K562 (cell line): ENCODE measurements at regions not wholly inside any gene's neighbourhood (a gene's known extent, or its start where the extent isn't known, plus 50 kb on each side); places are given as distances from the start of the nearest gene placed in this dataset.

Experiments used
- ATAC-seq: fragments of 200-7000 bp; cut with Tn5 transposase; 3 replicates; pipeline ENCODE4 v1.9.1; 2020; ENCODE audit warnings: moderate library complexity
- BruUV-seq: library from RNA; stranded (reverse); fragments of 400-500 nt; replicated peaks from 2 replicates; lab custom pipeline; 2021; lab: Mats Ljungman, UMichigan
- CTCF ChIA-PET: fragments of 300-600 bp; formaldehyde crosslinking; extraction: SDS; loops from one replicate; lab custom pipeline; 2021; ENCODE audit warnings: low intra/inter-chr PET ratio; lab: Yijun Ruan, JAX
- POLR2A ChIA-PET: fragments of 300-600, 350-650 bp; sonication (Branson Sonifier 250); formaldehyde crosslinking; extraction: SDS; loops from one replicate; lab custom pipeline; 2021; ENCODE audit warnings: antibody characterized with exemption, inconsistent platforms; lab: Yijun Ruan, JAX
- DNase-seq, 4 experiments: peaks; one replicate each; pipeline versions ENCODE4 v3.0.0 to v3.0.0-alpha.2; 2011 to 2018; ENCODE audit warnings: low spot score in 3 of 4, mixed read lengths in 3 of 4; ENCODE audit errors: extremely low read depth in 1 of 4
- FAIRE-seq: peaks from 2 replicates; lab custom pipeline; 2011; peaks lifted over from hg19 to GRCh38; lab: Jason Lieb, UNC
- H2AFZ ChIP-seq: 2 replicates; pipeline ENCODE4 v1.6.0; 2011; ENCODE audit warnings: low read depth, low read length, control low read depth, inconsistent platforms
- H3K27ac ChIP-seq: fragments of 200-600 bp; 3 replicates; pipeline ENCODE4 v1.8.0; 2011; ENCODE audit warnings: low read depth, mild to moderate bottlenecking, control low read depth, inconsistent platforms, low read length, moderate library complexity, mixed read lengths; ENCODE audit errors: extremely low read depth
- H3K27me3 ChIP-seq, 2 experiments: fragments of 300-600 bp in 1 of 2; 2 replicates in 1 of 2; 3 replicates in 1 of 2; pipeline versions ENCODE4 v1.6.0 to v1.8.0; 2011; ENCODE audit warnings: inconsistent platforms in 2 of 2, low read length in 2 of 2, mild to moderate bottlenecking in 1 of 2, mixed read lengths in 1 of 2, moderate library complexity in 1 of 2; ENCODE audit not compliant: control insufficient read depth in 2 of 2, insufficient read depth in 2 of 2
- H3K36me3 ChIP-seq: fragments of 300-600 bp; 3 replicates; pipeline ENCODE4 v1.8.0; 2011; ENCODE audit warnings: mild to moderate bottlenecking, low read length, inconsistent platforms; ENCODE audit not compliant: control insufficient read depth, insufficient read depth
- H3K4me1 ChIP-seq, 2 experiments: fragments of 200-600 bp in 1 of 2; replicated peaks in 1 of 2; 2 replicates in 1 of 2; 3 replicates in 1 of 2; pipeline versions ENCODE4 v1.5.1 to v1.8.0; 2011; ENCODE audit warnings: inconsistent platforms in 2 of 2, low read length in 2 of 2, mild to moderate bottlenecking in 1 of 2, mixed read lengths in 1 of 2, moderate library complexity in 1 of 2; ENCODE audit not compliant: control insufficient read depth in 2 of 2, insufficient read depth in 2 of 2
- H3K4me2 ChIP-seq: 2 replicates; pipeline ENCODE4 v1.6.1; 2011; ENCODE audit warnings: low read length, control low read depth, inconsistent platforms, mixed read lengths; ENCODE audit not compliant: insufficient read depth
- H3K4me3 ChIP-seq: fragments of 200-600 bp; sonication (generic), shearing (Covaris generic); 2 replicates; pipeline ENCODE4 v1.5.1; 2016; ENCODE audit warnings: control low read depth, inconsistent platforms
- H3K79me2 ChIP-seq: fragments of 200-600 bp; 3 replicates; pipeline ENCODE4 v1.8.0; 2011; ENCODE audit warnings: low read length, inconsistent platforms; ENCODE audit not compliant: control insufficient read depth, insufficient read depth
- H3K9ac ChIP-seq, 2 experiments: 2 replicates each; pipeline versions ENCODE4 v1.6.0 to v1.6.1; 2011; ENCODE audit warnings: low read depth in 2 of 2, low read length in 2 of 2, control low read depth in 1 of 2, inconsistent platforms in 1 of 2, mild to moderate bottlenecking in 1 of 2, mixed read lengths in 1 of 2; ENCODE audit not compliant: insufficient read depth in 1 of 2
- H3K9me1 ChIP-seq: one replicate; pipeline ENCODE4 v1.6.0; 2011; ENCODE audit warnings: inconsistent platforms, mild to moderate bottlenecking, low read length, moderate library complexity; ENCODE audit not compliant: control insufficient read depth, insufficient read depth
- H3K9me3 ChIP-seq: replicated peaks from 2 replicates; pipeline ENCODE4 v1.5.1; 2011; ENCODE audit warnings: low read depth, low read length, inconsistent platforms; ENCODE audit not compliant: control insufficient read depth, insufficient read depth
- H4K20me1 ChIP-seq: replicated peaks from 2 replicates; pipeline ENCODE4 v1.6.1; 2011; ENCODE audit warnings: low read length, inconsistent platforms, mixed read lengths; ENCODE audit not compliant: control insufficient read depth, insufficient read depth
- BCL6 ChIP-seq: fragments of 250-450 bp; sonication (Bioruptor Pico); IDR thresholded peaks from 2 replicates; pipeline ENCODE4 v1.4.0; 2020
- CREBBP ChIP-seq: IDR thresholded peaks from one replicate; pipeline ENCODE4 v1.6.1; 2012; ENCODE audit warnings: low read depth, mild to moderate bottlenecking, control low read depth, inconsistent platforms, low read length
- CSDE1 ChIP-seq, 2 experiments: fragments of 450-650 bp; IDR thresholded peaks; 2 replicates each; pipeline ENCODE4 v1.6.1; 2016; ENCODE audit warnings: mild to moderate bottlenecking in 1 of 2
- FOXJ3 ChIP-seq: sonication (generic); formaldehyde crosslinking; IDR thresholded peaks from 2 replicates; pipeline ENCODE4 v1.4.0; 2020; ENCODE audit warnings: mild to moderate bottlenecking, missing genetic modification reagents
- ILF3 ChIP-seq: fragments of 450-650 bp; IDR thresholded peaks from 2 replicates; pipeline ENCODE4 v1.6.1; 2018; ENCODE audit warnings: antibody characterized with exemption, mild to moderate bottlenecking, moderate library complexity, borderline replicate concordance
- NCOA1 ChIP-seq: fragments of 450-650 bp; IDR thresholded peaks from 2 replicates; pipeline ENCODE4 v1.6.1; 2016; ENCODE audit warnings: low read depth
- NEUROD1 ChIP-seq: fragments of 150-350 bp; IDR thresholded peaks from 2 replicates; pipeline ENCODE4 v1.6.1; 2014; ENCODE audit warnings: borderline replicate concordance, low read length, low read depth; ENCODE audit not compliant: partially characterized antibody
- PHF20 ChIP-seq: fragments of 450-650 bp; IDR thresholded peaks from 2 replicates; pipeline ENCODE4 v1.6.1; 2018; ENCODE audit not compliant: partially characterized antibody
- PTTG1 ChIP-seq: fragments of 450-650 bp; IDR thresholded peaks from 2 replicates; pipeline ENCODE4 v1.6.1; 2016; ENCODE audit warnings: low read depth, mild to moderate bottlenecking, missing genetic modification characterization, missing compliant biosample characterization
- RCOR1 ChIP-seq, 2 experiments: IDR thresholded peaks; 2 replicates each; pipeline ENCODE4 v1.6.1; 2012; ENCODE audit warnings: low read depth in 2 of 2, low read length in 2 of 2, borderline replicate concordance in 1 of 2, improper control_type of control experiment in 1 of 2
- SP1 ChIP-seq: sonication (generic); formaldehyde crosslinking; IDR thresholded peaks from 2 replicates; pipeline ENCODE4 v1.8.1; 2022; ENCODE audit warnings: mild to moderate bottlenecking, missing genetic modification reagents
- STAT5B ChIP-seq: fragments of 250-450 bp; sonication (Bioruptor Pico); IDR thresholded peaks from 2 replicates; pipeline ENCODE4 v1.8.0; 2021; ENCODE audit warnings: mild to moderate bottlenecking, inconsistent platforms
- TRIM24 ChIP-seq, 2 experiments: fragments of 450-650 bp; IDR thresholded peaks; 2 replicates each; pipeline ENCODE4 v1.6.1; 2016
- ZC3H8 ChIP-seq: fragments of 450-650 bp; IDR thresholded peaks from 2 replicates; pipeline ENCODE4 v1.6.1; 2017
- ZNF134 ChIP-seq: fragments of 250-450 bp; sonication (Bioruptor Pico); conservative IDR thresholded peaks from 2 replicates; pipeline ENCODE4 v1.4.0; 2020
- ZNF212 ChIP-seq: fragments of 450-650 bp; formaldehyde crosslinking; IDR thresholded peaks from 2 replicates; pipeline ENCODE4 v1.4.0; 2020; ENCODE audit warnings: mild to moderate bottlenecking
- ZNF707 ChIP-seq: fragments of 250-450 bp; sonication (Bioruptor Pico); conservative IDR thresholded peaks from 2 replicates; pipeline ENCODE4 v1.8.0; 2022; ENCODE audit warnings: inconsistent platforms, mild to moderate bottlenecking, moderate library complexity
- WGBS: fragments of 100-300 bp; shearing (Covaris generic); methylation state at CpG from one replicate; pipeline ENCODE4 v1.1.6; 2016; ENCODE audit warnings: low coverage, mixed read lengths; ENCODE audit not compliant: insufficient coverage; ENCODE audit errors: missing lambda C conversion rate; 5-methylcytosine and 5-hydroxymethylcytosine counted together
- in situ Hi-C: fragments of 300-500 bp; cut with MboI; formaldehyde crosslinking; loops from 4 replicates; pipeline ENCODE4 v1.15.0; 2018; ENCODE audit warnings: inconsistent platforms, mixed read lengths
- intact Hi-C: fragments of 100-400 bp; cut with micrococcal nuclease; formaldehyde crosslinking; loops from 2 replicates; pipeline ENCODE4 v1.14.2; 2022
- TF ChIP-seq, protein P1 (sequence below): sonication (generic); formaldehyde crosslinking; IDR thresholded peaks from 2 replicates; pipeline ENCODE4 v1.9.0; 2022; ENCODE audit warnings: mild to moderate bottlenecking, missing genetic modification reagents
- TF ChIP-seq, protein P2 (sequence below): fragments of 250-450 bp; sonication (Bioruptor Pico); IDR thresholded peaks from 2 replicates; pipeline ENCODE4 v1.9.0; 2021; ENCODE audit warnings: mild to moderate bottlenecking, inconsistent platforms

DNA sequence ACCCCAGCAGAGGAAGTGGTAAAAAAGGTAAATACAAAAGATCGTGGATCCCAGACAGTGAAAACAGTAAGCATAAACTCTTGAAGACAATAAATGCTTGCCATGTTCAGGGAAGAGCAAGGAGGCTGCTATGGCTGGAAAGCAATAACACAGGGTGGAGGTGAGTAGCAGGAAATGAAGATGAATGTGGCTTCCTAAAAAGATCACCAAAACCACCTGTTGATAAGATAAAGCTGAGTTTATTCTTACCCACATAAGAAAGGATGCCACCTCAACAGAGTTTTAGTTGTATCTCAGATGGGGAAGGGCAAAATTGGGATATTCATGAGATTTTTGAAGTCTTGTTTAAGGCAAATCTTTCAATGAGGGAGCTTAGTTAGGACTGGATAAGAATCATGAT lies 273.3 kb downstream of the MSX2 start:
- no peak for FAIRE-seq
- H3K4me1 ChIP-seq = no peaks in the 10 kb centered on the region
- DNase-seq = no peak
- no peak overlapping the region for H3K4me3 ChIP-seq
- H3K27ac ChIP-seq = no peak overlapping the region
- H3K9ac ChIP-seq = no peak overlapping the region
- CTCF ChIA-PET = interaction anchor here (0.7 kb wide), 1 partner anchor 12 kb away, joined by 3 read pairs; no protein-coding TSS in a partner anchor
- in situ Hi-C loops = no loop called here
- no peak for TF ChIP-seq TRIM24 (IDR thresholded peaks at IDR 0.05)
- no peak for TF ChIP-seq BCL6
- no peak for TF ChIP-seq ZNF134 (CRISPR knock-in tag)
- TF ChIP-seq NEUROD1 = no peak
- TF ChIP-seq CREBBP = no peak
- TF ChIP-seq ZC3H8 = no peak
- TF ChIP-seq STAT5B (CRISPR knock-in tag) = no peak
- no peak for TF ChIP-seq ZNF707 (CRISPR knock-in tag)
- TF ChIP-seq ZNF212 = no peak
- no peak for TF ChIP-seq PTTG1 (tag)
- TF ChIP-seq, protein P1, sequence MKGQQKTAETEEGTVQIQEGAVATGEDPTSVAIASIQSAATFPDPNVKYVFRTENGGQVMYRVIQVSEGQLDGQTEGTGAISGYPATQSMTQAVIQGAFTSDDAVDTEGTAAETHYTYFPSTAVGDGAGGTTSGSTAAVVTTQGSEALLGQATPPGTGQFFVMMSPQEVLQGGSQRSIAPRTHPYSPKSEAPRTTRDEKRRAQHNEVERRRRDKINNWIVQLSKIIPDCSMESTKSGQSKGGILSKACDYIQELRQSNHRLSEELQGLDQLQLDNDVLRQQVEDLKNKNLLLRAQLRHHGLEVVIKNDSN (CRISPR knock-in tag) = no peak
- TF ChIP-seq CSDE1 (IDR thresholded peaks at IDR 0.05) = no peak
- TF ChIP-seq NCOA1 = no peak
- TF ChIP-seq FOXJ3 = no peak
- TF ChIP-seq SP1 (CRISPR knock-in tag) = no peak
- no peak for TF ChIP-seq RCOR1 (IDR thresholded peaks at IDR 0.05; ENCODE audit: borderline replicate concordance in 1 of 2, low read depth in 2 of 2, low read length in 2 of 2)
- TF ChIP-seq PHF20 = no peak
- no peak for TF ChIP-seq ILF3
- TF ChIP-seq, protein P2, sequence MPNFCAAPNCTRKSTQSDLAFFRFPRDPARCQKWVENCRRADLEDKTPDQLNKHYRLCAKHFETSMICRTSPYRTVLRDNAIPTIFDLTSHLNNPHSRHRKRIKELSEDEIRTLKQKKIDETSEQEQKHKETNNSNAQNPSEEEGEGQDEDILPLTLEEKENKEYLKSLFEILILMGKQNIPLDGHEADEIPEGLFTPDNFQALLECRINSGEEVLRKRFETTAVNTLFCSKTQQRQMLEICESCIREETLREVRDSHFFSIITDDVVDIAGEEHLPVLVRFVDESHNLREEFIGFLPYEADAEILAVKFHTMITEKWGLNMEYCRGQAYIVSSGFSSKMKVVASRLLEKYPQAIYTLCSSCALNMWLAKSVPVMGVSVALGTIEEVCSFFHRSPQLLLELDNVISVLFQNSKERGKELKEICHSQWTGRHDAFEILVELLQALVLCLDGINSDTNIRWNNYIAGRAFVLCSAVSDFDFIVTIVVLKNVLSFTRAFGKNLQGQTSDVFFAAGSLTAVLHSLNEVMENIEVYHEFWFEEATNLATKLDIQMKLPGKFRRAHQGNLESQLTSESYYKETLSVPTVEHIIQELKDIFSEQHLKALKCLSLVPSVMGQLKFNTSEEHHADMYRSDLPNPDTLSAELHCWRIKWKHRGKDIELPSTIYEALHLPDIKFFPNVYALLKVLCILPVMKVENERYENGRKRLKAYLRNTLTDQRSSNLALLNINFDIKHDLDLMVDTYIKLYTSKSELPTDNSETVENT (CRISPR knock-in tag) = no peak
- TF ChIP-seq, all 486 proteins: peak for 0
- intact Hi-C loops = no loop called here
- WGBS = 0% methylated on average over 1 of the region's 1 CpG
- Histone ChIP-seq H4K20me1 (0 out of 2 replicates have a peak, but pooled peaks cover 3% of the 10 kb centered on the region), H3K27me3 (peaks cover 0 to 20% of the 10 kb centered on the region in 2 experiments; a peak in 1 of 5 replicates), H3K9me3 (no peaks in the 10 kb centered on the region), H2AFZ (no peak overlapping the region), H3K9me1 (no peaks in the 10 kb centered on the region), H3K36me3 (no peaks in the 10 kb centered on the region), H3K4me2 (no peak overlapping the region), H3K79me2 (no peaks in the 10 kb centered on the region)
- BruUV-seq = no TSS peak
- POLR2A ChIA-PET = no interaction called here
- ATAC-seq = no peak
